GM21390 (cell line): ENCODE measurements at regions not wholly inside any gene's neighbourhood (a gene's known extent, or its start where the extent isn't known, plus 50 kb on each side); places are given as distances from the start of the nearest gene placed in this dataset.

Experiments
- ATAC-seq: cut with Tn5 transposase; IDR thresholded peaks from one replicate; pipeline ENCODE4 v1.9.1; 2021; ENCODE audit not compliant: unreplicated experiment

DNA sequence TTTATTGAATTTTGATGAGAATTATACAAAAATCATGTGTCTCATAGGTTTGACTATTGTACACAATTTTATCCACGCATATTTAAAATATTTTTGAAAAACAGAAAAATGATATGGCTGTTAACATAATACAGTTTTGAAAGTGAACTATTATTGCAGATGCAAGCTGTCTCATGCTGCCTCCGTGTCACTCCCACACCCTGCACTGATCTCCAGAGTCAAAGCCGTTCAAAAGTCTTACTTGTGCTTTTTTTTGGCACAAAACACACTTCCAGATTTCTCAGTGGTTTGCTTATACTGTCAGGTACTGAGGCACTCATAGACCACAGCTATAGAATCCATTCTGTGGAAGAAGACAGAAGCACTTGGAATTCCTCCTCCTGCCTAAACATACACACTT lies 243.1 kb upstream of the ADARB2 start:
- ATAC-seq: no peak

- ATAC-seq: no peak
Observed at GRCh38 chr10:1978584-1978983, 241.3 kb upstream of the ADARB2 start.

DNA sequence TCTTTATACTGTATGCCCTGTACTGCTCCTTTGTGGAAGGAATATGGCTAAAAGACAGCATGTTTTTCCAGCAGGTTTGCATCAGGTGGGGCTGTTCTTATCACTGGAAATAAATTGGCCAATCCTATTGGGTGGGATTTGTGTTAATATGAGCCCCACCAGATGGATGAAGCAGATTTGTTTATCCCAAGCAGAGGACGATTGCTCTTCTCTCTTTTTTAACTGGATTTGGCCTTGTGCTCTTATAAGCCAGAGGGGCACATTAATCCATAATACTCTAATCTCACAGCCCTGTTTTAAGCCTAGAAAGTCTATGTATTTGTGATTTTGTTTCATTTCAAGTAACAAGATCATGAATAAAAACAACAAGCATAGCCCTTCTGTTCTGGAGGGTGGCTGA lies 240.1 kb upstream of the ADARB2 start:
- ATAC-seq: no peak

- no peak for ATAC-seq
Observed at GRCh38 chr10:1972406-1972805, 235.1 kb upstream of the ADARB2 start.

DNA sequence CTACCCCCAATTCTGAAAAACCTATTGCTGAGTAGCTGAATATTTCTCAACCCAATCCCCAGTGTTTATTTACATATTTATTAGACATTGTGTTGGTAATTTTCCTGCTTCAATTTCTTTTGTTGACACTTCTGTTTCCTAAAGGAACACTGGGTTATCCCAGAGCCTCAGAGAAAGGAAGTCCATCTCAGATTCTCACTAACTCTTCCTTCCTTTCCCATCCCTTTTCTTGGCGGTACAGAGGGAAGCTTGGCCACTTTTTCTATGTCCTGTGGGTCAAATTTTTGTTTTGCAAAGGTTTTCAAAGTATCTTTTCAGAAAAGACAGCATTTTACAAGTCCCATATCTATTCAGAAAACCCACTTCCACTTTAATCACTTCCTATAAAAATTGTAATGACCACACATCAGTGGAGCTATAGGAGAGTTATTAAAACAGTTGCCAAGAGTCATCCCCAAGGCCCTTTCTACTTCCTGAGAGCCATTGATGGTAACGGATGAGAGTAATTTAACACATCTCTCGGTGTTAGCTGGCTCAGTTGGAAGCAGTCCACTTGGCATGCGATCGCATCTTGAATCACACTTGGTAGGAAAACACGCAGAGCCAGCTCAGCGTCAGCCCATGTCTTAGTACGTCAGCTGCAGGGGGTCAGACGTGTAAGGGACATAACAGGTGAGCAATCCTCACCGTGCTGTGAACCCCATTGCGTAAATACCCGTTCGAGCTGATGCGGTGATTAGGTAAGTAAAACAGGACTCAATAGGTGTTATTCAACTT lies 231.1 kb upstream of the ADARB2 start:
- ATAC-seq: no peak

DNA sequence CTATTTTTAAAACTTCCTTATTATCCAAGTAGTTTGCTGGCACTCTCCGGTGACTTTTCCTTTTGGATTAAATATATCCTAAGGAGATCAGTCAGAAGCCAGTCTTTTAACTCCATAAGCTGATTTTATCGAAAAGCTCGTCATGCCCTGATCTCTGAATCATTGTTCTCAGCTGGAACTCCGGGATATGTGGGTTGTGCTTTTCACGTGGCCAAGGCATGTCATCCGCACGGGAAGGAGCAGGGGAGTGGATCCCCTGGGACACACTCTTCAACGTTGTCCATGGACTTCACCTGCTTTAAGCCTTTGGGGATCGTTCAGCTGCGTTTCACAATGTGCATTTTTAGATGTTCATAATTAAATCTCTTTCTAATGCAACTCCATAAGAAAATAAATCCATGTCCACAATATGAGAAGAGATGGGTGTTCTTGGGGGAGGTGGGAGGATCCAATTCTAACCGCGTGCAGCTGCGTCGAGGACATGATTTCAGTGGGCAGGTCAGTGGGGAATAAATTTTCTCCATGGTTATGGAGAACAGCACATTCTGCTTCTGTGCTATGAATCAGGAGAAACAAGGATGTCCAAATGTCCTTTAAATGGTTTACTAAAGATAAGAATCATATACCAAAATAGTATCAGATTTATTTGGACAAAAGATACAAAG lies 229.5 kb upstream of the ADARB2 start:
- ATAC-seq: no peak

DNA sequence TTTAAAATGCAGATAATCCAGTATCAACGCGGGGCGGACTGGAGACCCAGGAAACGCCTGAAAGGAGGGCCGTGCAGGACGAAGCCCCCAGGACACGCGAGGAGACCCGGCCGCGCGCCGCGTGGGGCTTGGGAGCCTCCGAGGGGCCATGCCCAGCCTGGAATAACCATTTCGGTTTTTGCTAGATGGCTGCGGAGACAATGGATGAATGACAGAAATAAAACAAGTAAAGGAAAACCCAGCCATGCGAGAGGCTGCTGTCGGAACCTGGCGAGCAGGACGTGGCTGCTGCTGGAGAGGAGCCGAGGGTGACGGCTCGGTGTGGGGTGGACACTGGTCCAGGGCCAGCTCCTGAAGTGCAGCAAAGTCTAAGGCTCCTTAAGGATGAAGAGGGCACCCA lies 227.2 kb upstream of the ADARB2 start:
- no peak for ATAC-seq

DNA sequence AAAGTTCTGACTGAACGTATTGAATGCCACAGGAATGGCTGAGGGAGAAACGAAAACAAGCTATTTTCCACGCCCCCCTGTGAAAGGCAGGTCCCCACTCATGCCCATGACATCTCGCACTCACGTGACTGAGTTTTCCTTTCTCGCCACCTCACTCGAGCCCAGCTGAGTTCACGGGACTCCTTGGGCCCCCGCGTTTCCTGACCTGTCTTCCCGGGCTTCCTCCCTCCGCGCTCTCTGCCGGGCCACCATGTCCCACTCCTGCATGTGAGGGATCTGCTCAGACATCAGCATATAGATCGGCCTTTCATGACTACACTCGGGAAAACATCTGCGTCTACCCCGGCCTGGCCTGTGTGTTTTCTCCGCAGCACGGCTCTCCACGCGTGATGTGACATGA lies 226.0 kb upstream of the ADARB2 start:
- no peak for ATAC-seq

- ATAC-seq: no peak
Observed at GRCh38 chr10:1961989-1962388, 224.7 kb upstream of the ADARB2 start.

DNA sequence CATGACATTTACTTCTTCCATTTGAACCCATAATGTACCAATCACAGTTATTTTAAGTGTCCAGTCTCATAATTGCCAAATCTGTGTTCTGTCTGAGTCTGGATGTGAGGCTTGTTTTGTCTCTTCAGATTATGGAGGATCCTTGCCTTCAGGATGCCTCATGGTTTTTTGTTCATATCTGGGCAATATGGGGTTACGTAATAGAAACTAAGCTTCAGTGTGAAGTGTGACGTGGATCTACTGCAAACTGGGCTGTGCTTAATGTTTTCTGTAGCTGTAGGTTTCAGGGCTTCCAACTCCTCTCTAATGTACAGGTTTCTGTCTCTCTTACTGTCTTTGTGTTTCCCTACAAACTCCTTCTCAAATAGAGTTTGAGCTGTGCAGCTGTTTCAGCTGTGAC lies 223.7 kb upstream of the ADARB2 start:
- ATAC-seq: no peak

GRCh38 chr10:1957057-1957456 lies 219.7 kb upstream of the ADARB2 start:
- ATAC-seq: no peak

- ATAC-seq: no peak
Observed at GRCh38 chr10:1954300-1954699, 217.0 kb upstream of the ADARB2 start.

DNA sequence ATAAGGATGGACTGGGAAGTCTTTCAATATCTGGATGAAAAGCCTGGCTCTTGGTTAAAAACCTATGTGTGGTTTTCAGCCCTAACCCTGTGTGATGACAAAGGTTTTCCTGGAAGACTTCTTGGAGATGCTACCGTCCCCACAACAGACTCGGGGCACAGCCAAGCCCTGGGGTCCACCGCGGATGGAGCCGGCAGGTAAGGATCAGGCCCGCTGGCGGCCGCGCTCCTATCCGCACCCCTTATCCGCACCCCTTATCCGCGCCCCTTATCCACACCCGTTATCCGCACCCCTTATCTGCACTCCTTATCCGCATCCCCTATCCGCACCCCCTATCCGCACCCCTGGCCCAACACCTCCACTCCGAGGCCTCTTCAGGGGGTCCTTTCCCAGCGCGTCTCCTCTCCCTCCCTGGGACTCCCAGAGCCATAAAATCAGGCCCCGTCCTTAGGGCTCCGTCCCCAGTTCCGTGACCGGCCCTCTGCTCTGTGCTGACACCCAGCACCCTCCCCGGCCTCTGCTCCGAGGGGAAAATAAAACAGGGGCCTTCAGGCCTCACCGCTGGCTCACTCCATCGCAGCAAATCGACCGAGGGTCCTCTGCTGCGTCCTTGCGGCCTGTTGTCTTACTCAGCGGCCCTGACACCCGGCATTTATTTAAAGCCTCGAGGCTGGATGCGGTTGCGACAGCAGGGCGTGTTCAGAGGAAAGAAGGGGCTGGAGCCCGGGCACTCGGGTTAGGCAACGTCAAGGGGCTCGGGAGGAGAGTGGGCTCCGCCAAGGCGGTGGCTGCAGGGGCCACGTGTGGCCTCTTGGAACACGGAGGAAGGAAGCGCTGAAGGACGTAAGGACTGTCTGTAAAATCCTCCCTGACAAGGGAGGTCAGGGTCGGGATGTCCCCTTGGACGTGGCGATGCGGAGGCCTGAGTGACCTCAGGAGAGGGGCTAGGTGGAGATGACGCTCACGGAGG lies 215.1 kb upstream of the ADARB2 start:
- ATAC-seq: no peak

GRCh38 chr10:1950803-1951495 lies 213.6 kb upstream of the ADARB2 start:
- ATAC-seq: no peak

- ATAC-seq: no peak
Observed at GRCh38 chr10:1947464-1948003, 210.2 kb upstream of the ADARB2 start.

- ATAC-seq: no peak
Observed at GRCh38 chr10:1944487-1944886, 207.2 kb upstream of the ADARB2 start.

- no peak for ATAC-seq
Observed at GRCh38 chr10:1942478-1942877, 205.2 kb upstream of the ADARB2 start.

- ATAC-seq: no peak
Observed at GRCh38 chr10:1939016-1939415, 201.7 kb upstream of the ADARB2 start.

DNA sequence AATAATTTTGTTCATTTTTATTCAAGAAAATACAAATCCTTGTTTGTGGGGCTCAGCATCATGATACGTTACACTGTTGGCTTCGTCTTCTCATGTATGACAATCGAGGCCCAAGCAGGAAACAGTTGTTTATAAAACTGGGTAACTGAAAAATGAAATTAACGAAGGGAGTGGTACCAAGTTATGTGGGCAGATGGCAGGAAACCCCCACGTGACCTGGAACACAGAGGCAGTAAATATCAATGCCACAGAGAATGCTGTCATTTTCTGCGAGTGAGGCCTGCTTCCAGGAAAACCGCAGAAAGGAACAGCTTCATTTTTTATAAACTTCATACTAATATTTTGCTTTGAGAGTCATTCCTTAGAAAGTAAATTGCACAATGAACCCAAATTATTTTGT lies 201.0 kb upstream of the ADARB2 start:
- no peak for ATAC-seq

GRCh38 chr10:1935912-1936311 lies 198.6 kb upstream of the ADARB2 start:
- no peak for ATAC-seq

- no peak for ATAC-seq
Observed at GRCh38 chr10:1933215-1933614, 195.9 kb upstream of the ADARB2 start.
